ENCODE measurements at regions not wholly inside any gene's neighbourhood (a gene's known extent, or its start where the extent isn't known, plus 50 kb on each side); places are given as distances from the start of the nearest gene placed in this dataset.

GRCh38 chr5:82351754-82352145 lies 73.6 kb upstream of the RPS23 start:
- Histone ChIP-seq H3K9me2 (ENCODE audit: insufficient read depth, low read length) (no peaks in the 10 kb centered on the region), H3K36me3 (ENCODE audit: insufficient read depth, low read length) (no peaks in the 10 kb centered on the region), H3K4me1 (ENCODE audit: insufficient read depth, low read length, poor library complexity, severe bottlenecking) (no peaks in the 10 kb centered on the region), H3K4me3 (ENCODE audit: low read depth, low read length, poor library complexity, severe bottlenecking) (no peak overlapping the region), H2AFZ (ENCODE audit: low read length) (no peak overlapping the region), H3K79me2 (ENCODE audit: insufficient read depth, low read depth, low read length) (no peaks in the 10 kb centered on the region), H3K4me2 (ENCODE audit: low read length) (no peak overlapping the region), H3K27ac (ENCODE audit: low read depth, low read length, poor library complexity, severe bottlenecking) (no peak overlapping the region), H3K9me3 (ENCODE audit: low read length) (no peaks in the 10 kb centered on the region), H4K20me1 (ENCODE audit: insufficient read depth, low read length) (no peaks in the 10 kb centered on the region)
- intact Hi-C loops (cut with micrococcal nuclease; ENCODE audit: unreplicated experiment): loop anchor here (1.0 to 5.0 kb wide), 3 partner anchors 441 to 1213 kb away; no protein-coding TSS in a partner anchor
- POLR2A ChIA-PET: no interaction called here
- BruUV-seq (replicated peaks): no TSS peak
- DNase-seq (ENCODE audit: low spot score): peak; percentile 51
- TF ChIP-seq CTCF (conservative IDR thresholded peaks at IDR 0.05; ENCODE audit: low read length) (peak; percentile 91), EZH2phosphoT487 (IDR thresholded peaks at IDR 0.05; ENCODE audit: borderline replicate concordance, low read depth, low read length) (no peak)
- CTCF ChIA-PET (ENCODE audit: unreplicated experiment): no interaction called here

- Histone ChIP-seq H3K9me2 (ENCODE audit: insufficient read depth, low read length) (no peaks in the 10 kb centered on the region), H3K27ac (ENCODE audit: low read depth, low read length, poor library complexity, severe bottlenecking) (no peak overlapping the region), H3K4me2 (ENCODE audit: low read length) (no peak overlapping the region), H3K4me3 (ENCODE audit: low read depth, low read length, poor library complexity, severe bottlenecking) (no peak overlapping the region), H3K4me1 (ENCODE audit: insufficient read depth, low read length, poor library complexity, severe bottlenecking) (no peaks in the 10 kb centered on the region), H4K20me1 (ENCODE audit: insufficient read depth, low read length) (no peaks in the 10 kb centered on the region), H3K79me2 (ENCODE audit: insufficient read depth, low read depth, low read length) (no peaks in the 10 kb centered on the region), H2AFZ (ENCODE audit: low read length) (no peak overlapping the region), H3K36me3 (ENCODE audit: insufficient read depth, low read length) (no peaks in the 10 kb centered on the region), H3K9me3 (ENCODE audit: low read length) (no peaks in the 10 kb centered on the region)
- intact Hi-C loops (cut with micrococcal nuclease; ENCODE audit: unreplicated experiment): loop anchor here (5.0 kb wide), 2 partner anchors 441 to 1081 kb away; no protein-coding TSS in a partner anchor
- BruUV-seq (replicated peaks): no TSS peak
- no peak for TF ChIP-seq EZH2phosphoT487 (IDR thresholded peaks at IDR 0.05; ENCODE audit: borderline replicate concordance, low read depth, low read length)
- TF ChIP-seq CTCF (conservative IDR thresholded peaks at IDR 0.05; ENCODE audit: low read length): no peak
- CTCF ChIA-PET (ENCODE audit: unreplicated experiment): no interaction called here
- POLR2A ChIA-PET: no interaction called here
- DNase-seq (ENCODE audit: low spot score): no peak
Measured at GRCh38 chr5:82351297-82351696, 73.1 kb upstream of the RPS23 start.

- Histone ChIP-seq H3K9me2 (ENCODE audit: insufficient read depth, low read length) (no peaks in the 10 kb centered on the region), H3K4me1 (ENCODE audit: insufficient read depth, low read length, poor library complexity, severe bottlenecking) (no peaks in the 10 kb centered on the region), H4K20me1 (ENCODE audit: insufficient read depth, low read length) (no peaks in the 10 kb centered on the region), H3K4me3 (ENCODE audit: low read depth, low read length, poor library complexity, severe bottlenecking) (no peak overlapping the region), H3K9me3 (ENCODE audit: low read length) (no peaks in the 10 kb centered on the region), H3K36me3 (ENCODE audit: insufficient read depth, low read length) (no peaks in the 10 kb centered on the region), H3K4me2 (ENCODE audit: low read length) (no peak overlapping the region), H3K79me2 (ENCODE audit: insufficient read depth, low read depth, low read length) (no peaks in the 10 kb centered on the region), H3K27ac (ENCODE audit: low read depth, low read length, poor library complexity, severe bottlenecking) (no peak overlapping the region), H2AFZ (ENCODE audit: low read length) (no peak overlapping the region)
- peak; percentile 13 for DNase-seq (ENCODE audit: low spot score)
- POLR2A ChIA-PET: no interaction called here
- intact Hi-C loops (cut with micrococcal nuclease; ENCODE audit: unreplicated experiment): loop anchor here (5.0 kb wide), 2 partner anchors 443 to 1083 kb away; no protein-coding TSS in a partner anchor
- BruUV-seq (replicated peaks): no TSS peak
- TF ChIP-seq CTCF (conservative IDR thresholded peaks at IDR 0.05; ENCODE audit: low read length) (peak; percentile 72), EZH2phosphoT487 (IDR thresholded peaks at IDR 0.05; ENCODE audit: borderline replicate concordance, low read depth, low read length) (no peak)
- CTCF ChIA-PET (ENCODE audit: unreplicated experiment): no interaction called here
Measured at GRCh38 chr5:82349652-82350051, 71.5 kb upstream of the RPS23 start.
